Astrocyte of the cerebellum (primary cell): ENCODE measurements at regions not wholly inside any gene's neighbourhood (a gene's known extent, or its start where the extent isn't known, plus 50 kb on each side); places are given as distances from the start of the nearest gene placed in this dataset.

Experiments used
- DNase-seq: peaks from one replicate; pipeline ENCODE4 v3.0.0-alpha.2; 2011; ENCODE audit warnings: low read depth
- H3K4me3 ChIP-seq: 2 replicates; pipeline ENCODE4 v1.5.1; 2011; ENCODE audit warnings: mild to moderate bottlenecking, low read depth, low read length, moderate library complexity
- in situ Hi-C: cut with HindIII; loops from 2 replicates; pipeline ENCODE4 v1.10.0; 2017; ENCODE audit warnings: low sequenced_read_pairs
- TF ChIP-seq, protein P1 (sequence below): IDR thresholded peaks from 2 replicates; pipeline ENCODE4 v1.5.1; 2012; ENCODE audit warnings: low read length, low read depth, moderate library complexity, mild to moderate bottlenecking; ENCODE audit errors: missing control alignments

DNA sequence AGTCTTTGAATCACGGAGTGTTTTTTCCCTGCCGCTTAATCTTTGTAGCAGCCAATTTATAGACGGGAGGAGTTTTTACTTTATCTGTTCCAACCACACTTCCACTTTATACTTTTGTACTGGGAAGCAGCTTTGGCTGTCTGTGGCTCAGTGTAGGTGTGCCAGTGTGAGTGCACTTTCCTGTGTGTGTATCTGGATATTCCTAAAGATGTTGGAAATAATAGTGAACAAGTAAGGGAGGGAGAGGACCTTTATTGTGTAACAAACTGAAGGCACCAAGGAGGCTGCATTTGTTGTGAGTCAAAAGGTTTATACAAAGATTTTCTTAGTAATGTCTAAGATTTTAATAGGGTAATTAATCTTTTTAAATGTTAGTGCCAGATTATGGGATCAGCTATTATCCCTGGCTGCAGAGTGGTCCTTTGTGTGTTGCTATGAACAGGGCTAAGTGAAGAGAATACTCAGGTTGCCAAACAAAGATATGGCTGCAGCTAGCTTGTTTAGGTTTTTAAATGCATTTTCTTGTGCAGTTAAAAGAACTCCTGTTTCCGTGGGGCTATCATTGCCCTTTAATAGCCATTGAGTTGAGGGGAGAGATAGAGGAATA lies 226.3 kb downstream of the RNF144B start:
- TF ChIP-seq, protein P1, sequence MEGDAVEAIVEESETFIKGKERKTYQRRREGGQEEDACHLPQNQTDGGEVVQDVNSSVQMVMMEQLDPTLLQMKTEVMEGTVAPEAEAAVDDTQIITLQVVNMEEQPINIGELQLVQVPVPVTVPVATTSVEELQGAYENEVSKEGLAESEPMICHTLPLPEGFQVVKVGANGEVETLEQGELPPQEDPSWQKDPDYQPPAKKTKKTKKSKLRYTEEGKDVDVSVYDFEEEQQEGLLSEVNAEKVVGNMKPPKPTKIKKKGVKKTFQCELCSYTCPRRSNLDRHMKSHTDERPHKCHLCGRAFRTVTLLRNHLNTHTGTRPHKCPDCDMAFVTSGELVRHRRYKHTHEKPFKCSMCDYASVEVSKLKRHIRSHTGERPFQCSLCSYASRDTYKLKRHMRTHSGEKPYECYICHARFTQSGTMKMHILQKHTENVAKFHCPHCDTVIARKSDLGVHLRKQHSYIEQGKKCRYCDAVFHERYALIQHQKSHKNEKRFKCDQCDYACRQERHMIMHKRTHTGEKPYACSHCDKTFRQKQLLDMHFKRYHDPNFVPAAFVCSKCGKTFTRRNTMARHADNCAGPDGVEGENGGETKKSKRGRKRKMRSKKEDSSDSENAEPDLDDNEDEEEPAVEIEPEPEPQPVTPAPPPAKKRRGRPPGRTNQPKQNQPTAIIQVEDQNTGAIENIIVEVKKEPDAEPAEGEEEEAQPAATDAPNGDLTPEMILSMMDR: no peak
- H3K4me3 ChIP-seq: no peak overlapping the region
- in situ Hi-C loops: no loop called here
- no peak for DNase-seq

DNA sequence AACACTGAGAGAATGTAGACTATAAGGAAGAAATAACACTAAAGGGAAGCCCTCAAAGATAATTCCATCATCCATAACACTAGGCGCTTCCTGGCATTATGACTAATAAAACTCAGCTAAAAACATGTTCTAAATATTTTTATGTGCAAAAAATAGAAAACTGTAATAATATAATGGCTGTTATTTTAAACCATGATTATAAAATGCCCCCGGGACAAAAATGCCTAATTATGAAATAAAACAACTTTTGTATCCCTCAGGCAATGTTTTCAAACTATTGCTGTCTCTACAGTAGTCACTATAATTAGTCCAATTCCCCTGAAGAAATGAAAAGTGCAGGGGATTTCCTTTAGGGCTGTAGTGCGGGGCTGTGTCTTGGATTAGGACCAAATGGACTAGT lies 242.4 kb downstream of the RNF144B start:
- TF ChIP-seq, protein P1: no peak
- no peak overlapping the region for H3K4me3 ChIP-seq
- in situ Hi-C loops: no loop called here
- no peak for DNase-seq

DNA sequence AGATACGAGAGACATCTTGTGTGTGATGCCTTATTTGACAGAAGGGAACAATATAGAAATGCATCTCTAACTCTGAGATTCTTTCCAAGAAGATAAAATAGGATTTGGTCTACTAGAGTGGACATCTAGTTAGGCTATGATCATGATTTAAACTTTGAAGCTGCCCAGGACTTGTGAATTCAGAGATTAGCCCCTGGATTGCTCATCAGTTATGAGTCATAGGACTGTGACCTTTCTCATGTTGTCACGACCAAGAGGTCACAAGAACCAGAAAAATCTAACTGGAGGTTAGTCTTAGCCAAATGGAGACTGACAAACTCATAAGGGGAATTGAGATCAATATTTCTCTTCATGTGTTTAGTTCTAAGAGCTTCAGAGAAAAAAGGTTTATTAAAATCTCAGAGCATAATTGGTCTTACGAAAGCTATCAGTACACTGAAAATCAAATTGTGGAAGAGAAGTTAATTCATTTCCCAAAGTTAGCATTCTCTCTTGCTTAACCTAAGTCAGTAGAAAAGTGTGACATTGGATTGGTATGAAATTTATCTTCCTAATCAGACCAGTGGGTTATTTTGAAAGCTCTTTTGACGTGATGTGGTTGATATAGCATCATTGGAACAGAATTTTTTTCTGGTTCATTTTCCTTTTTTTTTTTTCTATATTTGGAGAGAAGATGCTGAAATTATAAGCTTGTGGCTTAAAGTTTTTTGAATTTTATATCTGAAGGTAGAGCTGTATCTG lies 245.7 kb downstream of the RNF144B start:
- DNase-seq: no peak
- in situ Hi-C loops: no loop called here
- TF ChIP-seq, protein P1: no peak
- H3K4me3 ChIP-seq: no peak overlapping the region

DNA sequence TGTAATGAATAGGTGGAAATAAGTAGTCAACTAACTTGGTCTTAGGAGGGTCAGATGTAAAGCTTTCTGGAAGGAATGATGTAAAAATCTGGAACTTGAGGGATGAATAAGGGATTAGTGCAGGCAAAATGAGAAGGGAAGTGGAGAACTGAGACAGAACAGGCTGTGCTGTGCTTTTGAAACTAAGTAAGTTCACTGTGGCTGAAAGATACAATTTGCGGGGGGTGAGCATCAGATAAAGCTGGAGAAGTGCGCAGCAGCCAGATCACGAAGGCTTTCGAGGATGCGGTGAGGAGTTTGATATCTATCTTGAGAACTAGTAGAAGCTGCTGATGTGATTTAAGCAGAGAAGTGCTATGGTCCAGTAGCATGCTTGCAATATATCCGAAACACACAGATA lies 247.8 kb downstream of the RNF144B start:
- no peak for DNase-seq
- in situ Hi-C loops: no loop called here

DNA sequence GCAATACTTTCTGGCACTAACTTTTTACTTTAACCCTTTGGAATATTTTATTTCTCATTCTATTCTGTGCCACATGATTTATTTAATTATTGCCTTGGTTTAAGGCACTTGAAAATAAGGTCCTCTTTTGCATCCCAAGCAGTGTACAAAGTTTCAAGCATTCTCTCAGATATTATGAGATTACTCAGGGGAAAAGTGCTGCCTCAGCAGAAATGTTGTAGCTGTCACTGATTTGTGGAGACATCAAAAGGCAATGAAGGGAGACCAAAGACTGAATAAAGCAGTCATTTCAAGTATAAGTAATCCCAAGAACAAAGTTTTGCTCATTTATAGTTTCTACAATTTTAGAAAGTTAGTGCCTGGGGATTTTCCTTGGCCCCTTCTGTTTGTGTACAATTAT lies 253.0 kb downstream of the RNF144B start:
- no peak overlapping the region for H3K4me3 ChIP-seq
- in situ Hi-C loops: no loop called here
- TF ChIP-seq, protein P1: no peak
- DNase-seq: no peak

More for the DNA sequence above, 247.8 kb downstream of the RNF144B start:
- TF ChIP-seq, protein P1: no peak
- H3K4me3 ChIP-seq: no peak overlapping the region

DNA sequence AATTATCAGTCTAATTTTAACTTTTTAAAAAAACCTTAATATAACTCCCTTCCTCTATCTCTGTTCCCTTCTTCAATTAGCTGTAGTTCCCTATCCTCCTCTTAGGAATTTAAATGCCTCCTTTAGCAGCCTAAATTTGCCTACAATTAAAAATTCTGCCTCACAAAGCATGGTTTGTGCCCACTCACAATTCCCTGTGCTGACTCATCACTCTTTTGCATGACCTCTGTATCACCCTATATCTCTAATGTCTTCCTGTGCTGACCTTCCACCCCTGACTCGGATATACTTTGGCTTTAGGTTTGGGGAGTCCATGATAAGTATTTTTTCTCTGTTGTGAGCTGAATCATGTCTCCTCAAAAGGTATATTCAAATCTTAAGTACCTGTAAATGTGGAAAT lies 253.6 kb downstream of the RNF144B start:
- no peak overlapping the region for H3K4me3 ChIP-seq
- TF ChIP-seq, protein P1: no peak
- DNase-seq: no peak
- in situ Hi-C loops: no loop called here
